Activated T-helper 17 cell treated with anti-CD3 and anti-CD28 coated beads, Interleukin-2, amount 50 U/mL, for 72 hours (primary cell): ENCODE measurements at regions not wholly inside any gene's neighbourhood (a gene's known extent, or its start where the extent isn't known, plus 50 kb on each side); places are given as distances from the start of the nearest gene placed in this dataset.

Source experiments
- ATAC-seq: fragments of 150-1000 bp; cut with Tn5 transposase; replicated peaks from 2 replicates; pipeline ENCODE4 v1.10.0; 2021; ENCODE audit warnings: mild to moderate bottlenecking, moderate library complexity
- H3K27ac Mint-ChIP-seq: one replicate; pipeline ENCODE4 v1.8.0; 2022; ENCODE audit warnings: mixed read lengths
- H3K27me3 Mint-ChIP-seq: one replicate; pipeline ENCODE4 v1.8.0; 2022; ENCODE audit warnings: mixed read lengths
- H3K36me3 Mint-ChIP-seq: one replicate; pipeline ENCODE4 v1.8.0; 2022; ENCODE audit warnings: low read depth, mild to moderate bottlenecking, mixed read lengths
- H3K4me1 Mint-ChIP-seq: one replicate; pipeline ENCODE4 v1.8.0; 2022; ENCODE audit warnings: mixed read lengths
- H3K4me3 Mint-ChIP-seq: one replicate; pipeline ENCODE4 v1.8.0; 2022; ENCODE audit warnings: mild to moderate bottlenecking, mixed read lengths
- H3K9me3 Mint-ChIP-seq: one replicate; pipeline ENCODE4 v1.8.0; 2022; ENCODE audit warnings: mixed read lengths

DNA sequence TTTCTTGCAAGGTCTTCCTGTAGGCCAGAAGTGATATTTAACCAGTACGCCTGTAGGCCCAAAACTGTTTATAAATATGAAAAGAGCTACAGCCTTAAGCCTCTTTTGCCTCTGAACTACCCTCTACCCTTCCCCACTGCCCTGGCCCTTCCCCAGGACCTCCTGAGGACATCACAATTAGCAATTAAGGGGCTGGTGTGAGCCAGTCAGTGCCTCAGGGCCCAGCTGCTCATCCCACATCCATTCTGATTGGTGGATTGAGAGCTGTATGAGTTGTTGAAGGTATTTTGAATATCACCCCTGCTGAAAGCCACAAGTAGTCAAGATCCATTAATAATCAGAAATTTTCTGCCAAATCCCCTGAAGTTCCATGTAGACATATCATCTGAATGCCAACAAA is 126.3 kb upstream of the TACR1 start:
- Mint-ChIP-seq H3K4me3 (no peak overlapping the region), H3K9me3 (no peaks in the 10 kb centered on the region), H3K36me3 (no peaks in the 10 kb centered on the region), H3K27ac (no peak overlapping the region), H3K4me1 (no peaks in the 10 kb centered on the region), H3K27me3 (peaks cover 14% of the 10 kb centered on the region)
- no peak for ATAC-seq

DNA sequence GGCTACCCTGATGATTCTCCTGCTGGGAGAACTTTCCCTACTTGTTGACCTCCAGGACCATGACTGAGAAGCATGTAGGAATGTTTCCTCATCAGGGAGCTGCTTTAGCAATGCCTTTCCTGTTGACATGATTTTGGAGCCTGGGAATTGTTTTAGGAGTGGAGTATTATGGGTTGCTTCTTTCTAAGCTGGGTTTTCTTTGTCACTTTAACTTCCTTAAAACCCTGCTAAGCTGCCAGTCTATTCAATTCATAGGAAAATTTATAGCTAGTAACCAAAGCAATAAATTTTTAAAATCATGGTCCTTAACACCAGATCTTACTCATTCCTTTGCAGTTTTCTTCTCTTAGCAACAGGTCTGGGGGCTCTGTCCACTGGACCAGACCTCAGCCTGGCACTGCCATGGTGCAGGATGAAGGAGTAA is 125.6 kb upstream of the TACR1 start:
- H3K4me1 Mint-ChIP-seq = no peaks in the 10 kb centered on the region
- no peaks in the 10 kb centered on the region for H3K36me3 Mint-ChIP-seq
- H3K9me3 Mint-ChIP-seq = no peaks in the 10 kb centered on the region
- H3K27ac Mint-ChIP-seq = no peak overlapping the region
- no peak overlapping the region for H3K4me3 Mint-ChIP-seq
- ATAC-seq = no peak
- peaks cover 14% of the 10 kb centered on the region for H3K27me3 Mint-ChIP-seq

DNA sequence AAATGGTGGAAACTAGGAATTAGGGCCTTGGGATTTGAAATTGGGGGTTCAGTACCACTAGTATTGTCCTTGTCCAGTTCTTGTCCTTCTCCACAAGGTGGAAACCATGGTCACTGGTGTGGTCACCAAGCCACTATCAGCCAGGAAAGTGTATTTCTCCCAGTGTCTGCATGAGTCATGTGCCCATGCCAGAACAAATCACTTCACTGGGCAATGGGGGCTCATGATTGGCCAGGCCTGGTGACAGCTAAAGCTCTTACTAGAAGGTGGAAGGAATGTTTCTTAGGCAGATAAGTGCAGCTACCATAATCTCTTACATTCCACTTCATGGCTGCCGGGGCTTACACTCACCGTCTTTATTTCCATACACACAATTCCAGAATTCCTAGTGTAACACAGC is 124.8 kb upstream of the TACR1 start:
- Mint-ChIP-seq H3K4me1 (no peaks in the 10 kb centered on the region), H3K4me3 (no peak overlapping the region), H3K27me3 (peaks cover 14% of the 10 kb centered on the region), H3K27ac (no peak overlapping the region), H3K36me3 (no peaks in the 10 kb centered on the region), H3K9me3 (no peaks in the 10 kb centered on the region)
- ATAC-seq = no peak

DNA sequence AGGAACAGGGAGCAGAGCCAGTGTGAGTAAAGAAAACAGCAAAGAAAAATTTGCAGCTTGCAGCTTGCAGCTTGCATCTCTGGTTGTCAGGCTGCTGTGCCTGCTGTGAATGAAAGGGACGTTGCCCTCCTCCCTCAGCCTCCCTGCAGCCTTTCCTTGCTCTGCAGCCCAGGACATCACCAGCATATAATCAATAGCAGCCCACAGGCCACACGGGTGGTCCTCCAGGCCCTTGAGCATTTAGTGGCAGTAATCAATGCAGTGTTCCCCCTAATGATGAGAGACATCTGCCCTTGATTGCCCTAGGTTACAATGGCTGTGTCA is 122.2 kb upstream of the TACR1 start:
- Mint-ChIP-seq H3K4me1 (no peaks in the 10 kb centered on the region), H3K36me3 (no peaks in the 10 kb centered on the region), H3K27ac (no peak overlapping the region), H3K9me3 (no peaks in the 10 kb centered on the region), H3K27me3 (peaks cover 9% of the 10 kb centered on the region), H3K4me3 (no peak overlapping the region)
- no peak for ATAC-seq

DNA sequence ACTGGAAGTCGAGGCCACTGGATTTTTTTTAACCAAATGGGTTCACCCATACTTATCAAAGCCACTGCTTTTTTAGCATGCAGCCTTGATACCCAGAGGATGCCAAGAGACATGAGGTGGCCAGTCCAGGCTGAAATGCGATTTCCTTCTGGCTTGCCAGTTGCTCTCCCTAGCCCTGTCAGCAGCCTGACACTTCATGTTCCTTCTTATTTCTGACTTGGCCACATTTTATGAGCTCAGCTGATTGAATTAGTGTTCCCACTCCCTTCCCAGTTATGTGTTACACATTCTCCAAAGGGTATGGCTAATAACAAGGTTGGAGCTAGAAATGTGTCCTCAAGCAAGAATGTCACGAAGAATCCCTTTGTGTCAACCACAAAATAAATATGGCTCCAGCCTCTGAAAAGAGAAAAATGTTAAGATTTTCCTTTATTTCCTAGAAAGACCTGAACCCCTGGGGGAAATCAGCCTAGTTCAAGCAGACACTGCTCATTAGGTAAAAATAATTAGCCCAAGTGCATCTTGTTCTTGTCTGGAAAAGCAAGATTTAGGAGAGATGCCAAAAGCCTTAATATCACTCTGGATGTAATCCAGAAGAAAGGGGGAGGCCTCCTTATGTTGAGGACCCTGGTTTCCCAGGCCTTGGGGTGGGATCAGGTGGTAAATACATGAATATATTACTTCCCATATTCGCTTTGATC is 121.7 kb upstream of the TACR1 start:
- no peaks in the 10 kb centered on the region for H3K9me3 Mint-ChIP-seq
- peaks cover 8% of the 10 kb centered on the region for H3K27me3 Mint-ChIP-seq
- no peak for ATAC-seq
- no peak overlapping the region for H3K27ac Mint-ChIP-seq
- H3K4me3 Mint-ChIP-seq = no peak overlapping the region
- H3K36me3 Mint-ChIP-seq = no peaks in the 10 kb centered on the region
- H3K4me1 Mint-ChIP-seq = no peaks in the 10 kb centered on the region

DNA sequence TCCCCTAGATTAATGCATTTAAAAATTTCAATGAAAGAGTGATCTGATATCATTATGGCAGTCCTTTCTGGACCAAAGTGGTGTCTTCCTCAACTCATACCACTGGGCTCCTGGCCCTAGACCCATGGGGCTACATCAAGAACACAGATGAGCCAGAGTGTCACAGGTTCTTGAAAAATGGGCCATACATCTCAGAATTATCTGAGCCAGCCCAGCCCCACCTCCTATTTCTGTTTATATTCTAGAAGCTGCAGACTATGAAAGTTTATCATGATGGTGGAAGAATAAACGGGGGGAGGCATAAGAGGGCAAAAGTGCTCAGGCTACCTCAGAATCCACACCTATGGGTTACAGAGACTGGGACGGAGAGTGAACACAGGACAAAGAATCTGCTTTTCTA is 120.6 kb upstream of the TACR1 start:
- H3K36me3 Mint-ChIP-seq = no peaks in the 10 kb centered on the region
- H3K4me1 Mint-ChIP-seq = no peaks in the 10 kb centered on the region
- no peak for ATAC-seq
- H3K27me3 Mint-ChIP-seq = peaks cover 4% of the 10 kb centered on the region
- no peak overlapping the region for H3K27ac Mint-ChIP-seq
- no peaks in the 10 kb centered on the region for H3K9me3 Mint-ChIP-seq
- H3K4me3 Mint-ChIP-seq = no peak overlapping the region

DNA sequence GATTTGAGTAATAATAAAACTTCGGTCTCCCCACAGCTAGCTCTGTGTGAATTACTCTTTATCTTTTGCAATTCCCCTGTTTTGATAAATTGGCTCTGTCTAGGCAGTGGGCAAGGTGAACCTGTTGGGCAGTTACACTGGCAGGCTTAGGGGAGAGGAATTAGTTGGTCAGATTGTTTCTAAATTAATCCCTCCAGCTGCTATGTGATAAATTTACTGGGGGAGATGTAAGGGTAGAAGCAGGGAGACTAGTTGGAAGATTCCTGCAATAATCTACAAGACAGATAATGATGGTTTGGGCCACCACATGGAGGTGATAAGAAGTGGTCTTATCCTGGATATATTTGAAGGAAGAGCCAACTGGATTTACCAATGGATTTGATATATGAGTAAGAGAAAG is 118.5 kb upstream of the TACR1 start:
- no peaks in the 10 kb centered on the region for H3K36me3 Mint-ChIP-seq
- no peak overlapping the region for H3K27ac Mint-ChIP-seq
- H3K9me3 Mint-ChIP-seq = no peaks in the 10 kb centered on the region
- H3K4me1 Mint-ChIP-seq = no peaks in the 10 kb centered on the region
- no peak overlapping the region for H3K4me3 Mint-ChIP-seq
- peaks cover 4% of the 10 kb centered on the region for H3K27me3 Mint-ChIP-seq
- no peak for ATAC-seq

DNA sequence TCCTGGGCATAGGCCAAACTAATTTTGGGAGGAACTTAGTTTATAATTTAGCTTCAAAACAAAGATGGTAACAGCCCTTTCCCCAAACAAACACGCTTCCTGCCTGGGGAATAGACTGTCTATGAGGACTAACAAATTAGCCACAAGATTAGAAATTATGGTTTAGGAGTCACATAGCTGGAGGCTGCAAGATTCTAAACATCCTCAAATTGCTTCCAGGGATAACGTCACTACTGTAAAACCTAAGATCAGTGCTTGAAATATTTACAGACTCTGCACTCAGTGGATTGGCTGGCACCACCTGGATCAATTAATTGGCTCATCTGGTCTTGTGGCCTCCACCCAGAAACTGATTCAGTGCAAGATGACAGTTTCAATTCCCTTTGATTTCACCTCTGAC is 118.0 kb upstream of the TACR1 start:
- no peaks in the 10 kb centered on the region for H3K9me3 Mint-ChIP-seq
- no peak overlapping the region for H3K27ac Mint-ChIP-seq
- no peak overlapping the region for H3K4me3 Mint-ChIP-seq
- H3K4me1 Mint-ChIP-seq = no peaks in the 10 kb centered on the region
- ATAC-seq = no peak
- H3K27me3 Mint-ChIP-seq = peaks cover 4% of the 10 kb centered on the region
- no peaks in the 10 kb centered on the region for H3K36me3 Mint-ChIP-seq

DNA sequence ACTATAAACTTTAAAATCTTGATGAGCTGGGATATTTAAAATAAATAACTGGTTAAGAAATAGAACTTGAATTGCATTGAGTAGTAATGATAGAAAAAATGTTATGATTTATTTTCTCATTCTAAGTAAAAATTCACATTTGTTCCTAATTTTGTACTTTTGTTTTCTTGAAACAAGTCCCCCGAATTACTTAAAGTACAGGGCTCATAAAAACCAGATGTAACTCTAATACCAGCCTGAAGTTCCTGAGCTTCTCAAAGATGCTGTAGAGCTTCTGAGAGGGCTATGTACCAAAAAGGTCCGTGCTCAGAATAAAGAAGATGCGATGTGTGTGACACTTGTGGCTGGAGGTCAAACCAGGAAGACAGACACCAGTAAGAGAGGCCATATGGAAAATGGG is 116.1 kb upstream of the TACR1 start:
- H3K4me3 Mint-ChIP-seq = no peak overlapping the region
- H3K36me3 Mint-ChIP-seq = no peaks in the 10 kb centered on the region
- H3K27me3 Mint-ChIP-seq = peaks cover 4% of the 10 kb centered on the region
- no peaks in the 10 kb centered on the region for H3K4me1 Mint-ChIP-seq
- H3K27ac Mint-ChIP-seq = no peak overlapping the region
- H3K9me3 Mint-ChIP-seq = no peaks in the 10 kb centered on the region
- ATAC-seq = no peak

DNA sequence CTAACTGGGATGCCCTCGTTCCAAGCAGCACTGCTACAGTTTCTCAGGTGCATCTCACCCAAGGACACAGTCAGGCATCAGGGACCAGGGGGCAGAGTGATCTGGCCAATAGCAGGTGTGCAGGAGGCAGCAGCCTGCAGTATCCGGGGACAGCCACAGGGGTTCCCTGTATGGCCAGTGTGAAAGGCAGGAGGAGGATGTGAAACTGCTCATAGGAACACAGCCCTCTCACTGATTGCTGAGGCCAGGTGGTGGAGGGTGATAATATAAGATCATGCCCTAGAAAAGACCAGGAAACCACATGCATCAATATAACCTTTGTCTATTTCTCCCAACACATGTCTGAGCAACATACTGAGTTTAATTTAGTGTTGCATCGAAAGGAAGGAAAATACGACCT is 112.7 kb upstream of the TACR1 start:
- no peak for ATAC-seq
- Mint-ChIP-seq H3K4me3 (no peak overlapping the region), H3K9me3 (no peaks in the 10 kb centered on the region), H3K36me3 (no peaks in the 10 kb centered on the region), H3K27ac (no peak overlapping the region), H3K4me1 (no peaks in the 10 kb centered on the region), H3K27me3 (no peaks in the 10 kb centered on the region)

DNA sequence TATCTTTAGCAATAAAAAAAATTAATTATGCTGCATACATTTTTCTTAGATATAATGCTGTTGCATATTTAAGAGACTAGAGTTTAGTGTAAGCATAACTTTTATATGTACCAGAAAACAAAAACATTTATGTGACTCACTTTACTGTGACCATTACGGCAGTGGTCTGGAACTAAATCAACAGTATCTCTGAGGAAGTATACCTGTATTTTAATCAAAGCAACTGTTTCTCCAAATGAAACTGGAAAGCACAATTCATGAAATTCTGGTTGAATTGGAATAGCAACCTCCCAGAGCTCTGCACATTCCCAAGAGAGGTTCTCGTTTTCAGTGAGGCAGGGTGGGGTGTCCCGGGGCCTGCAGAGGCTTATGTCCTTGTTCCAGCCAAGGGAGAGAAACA is 112.2 kb upstream of the TACR1 start:
- Mint-ChIP-seq H3K36me3 (no peaks in the 10 kb centered on the region), H3K27me3 (no peaks in the 10 kb centered on the region), H3K9me3 (no peaks in the 10 kb centered on the region), H3K27ac (no peak overlapping the region), H3K4me1 (no peaks in the 10 kb centered on the region), H3K4me3 (no peak overlapping the region)
- ATAC-seq = no peak

DNA sequence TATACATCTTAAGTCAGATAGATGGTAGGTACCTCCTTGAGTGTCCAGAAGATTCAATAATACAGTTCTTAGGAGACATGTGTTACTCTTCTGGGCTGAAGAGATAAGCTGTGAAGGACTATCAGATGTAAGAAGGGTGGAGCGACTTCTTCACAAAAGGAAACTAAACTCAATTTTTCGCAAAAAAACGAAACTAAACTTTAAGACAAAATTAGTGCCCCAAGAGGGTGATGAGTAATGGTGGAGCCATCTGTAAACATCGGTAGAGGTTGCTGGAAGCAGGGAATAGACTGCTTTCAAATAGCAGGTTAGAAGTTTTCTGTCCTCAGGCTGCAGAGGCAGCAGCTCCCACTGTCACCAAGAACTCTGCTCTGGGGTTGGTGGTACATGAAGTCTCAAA is 111.6 kb upstream of the TACR1 start:
- H3K27me3 Mint-ChIP-seq = no peaks in the 10 kb centered on the region
- H3K9me3 Mint-ChIP-seq = no peaks in the 10 kb centered on the region
- H3K27ac Mint-ChIP-seq = no peak overlapping the region

DNA sequence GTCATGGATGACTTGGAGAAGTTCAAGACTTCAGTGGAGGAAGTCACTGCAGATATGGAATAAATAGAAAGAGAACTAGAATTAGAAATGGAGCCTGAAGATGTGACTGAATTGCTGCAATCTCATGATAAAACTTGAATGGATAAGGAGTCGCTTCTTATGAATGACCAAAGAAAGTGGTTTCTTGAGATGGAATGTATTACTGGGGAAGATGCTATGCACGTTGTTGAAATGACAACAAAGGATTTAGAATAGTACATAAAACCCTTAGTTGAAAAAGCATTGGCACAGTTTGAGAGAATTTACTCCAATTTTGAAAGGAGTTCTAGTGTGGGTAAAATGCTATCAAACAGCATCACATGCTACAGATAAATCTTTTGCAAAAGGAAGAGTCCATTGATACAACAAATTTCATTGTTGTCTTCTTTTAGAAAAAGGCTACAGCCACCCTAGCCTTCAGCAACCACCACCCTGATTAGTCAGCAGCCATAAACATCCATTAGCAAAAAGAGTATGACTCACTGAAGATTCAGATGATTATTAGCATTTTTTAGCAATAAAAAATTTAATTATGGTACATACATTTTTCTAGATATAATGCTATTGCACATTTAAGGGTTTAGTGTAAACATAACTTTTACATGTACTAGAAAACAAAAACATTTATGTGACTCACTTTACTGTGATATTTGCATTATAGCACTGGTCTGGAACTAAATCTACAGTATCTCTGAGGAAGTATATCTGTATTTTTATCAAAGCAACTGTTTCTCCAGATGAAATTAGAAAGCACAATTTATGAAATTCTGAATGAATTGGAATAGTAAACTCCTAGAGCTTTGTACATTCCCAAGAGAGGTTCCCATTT is 110.5 kb upstream of the TACR1 start:
- H3K27ac Mint-ChIP-seq = no peak overlapping the region
- H3K36me3 Mint-ChIP-seq = no peaks in the 10 kb centered on the region
- H3K4me3 Mint-ChIP-seq = no peak overlapping the region
- H3K4me1 Mint-ChIP-seq = no peaks in the 10 kb centered on the region
- H3K27me3 Mint-ChIP-seq = peaks cover 3% of the 10 kb centered on the region
- ATAC-seq = no peak
- H3K9me3 Mint-ChIP-seq = no peaks in the 10 kb centered on the region

More for the DNA sequence above, 111.6 kb upstream of the TACR1 start:
- no peak for ATAC-seq
- Mint-ChIP-seq H3K4me1 (no peaks in the 10 kb centered on the region), H3K36me3 (no peaks in the 10 kb centered on the region), H3K4me3 (no peak overlapping the region)

DNA sequence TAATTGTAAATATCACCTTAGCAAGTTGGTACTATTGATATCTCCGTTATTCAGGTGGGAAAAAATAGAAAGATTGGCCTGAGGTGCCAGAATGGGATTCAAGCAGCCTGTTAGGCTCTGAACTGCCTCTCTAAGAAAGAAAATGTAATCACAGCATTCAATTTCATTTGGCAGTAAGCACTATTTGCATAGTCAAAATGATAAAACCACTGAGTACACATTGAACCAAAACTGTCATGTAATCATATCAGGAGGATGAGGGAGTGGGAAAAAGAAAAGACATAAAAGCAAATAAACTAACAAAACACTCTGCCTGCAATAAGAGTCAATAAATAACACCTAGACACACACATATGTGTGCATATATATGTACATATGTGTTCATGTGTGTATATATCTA is 103.9 kb upstream of the TACR1 start:
- no peaks in the 10 kb centered on the region for H3K4me1 Mint-ChIP-seq
- no peaks in the 10 kb centered on the region for H3K9me3 Mint-ChIP-seq

DNA sequence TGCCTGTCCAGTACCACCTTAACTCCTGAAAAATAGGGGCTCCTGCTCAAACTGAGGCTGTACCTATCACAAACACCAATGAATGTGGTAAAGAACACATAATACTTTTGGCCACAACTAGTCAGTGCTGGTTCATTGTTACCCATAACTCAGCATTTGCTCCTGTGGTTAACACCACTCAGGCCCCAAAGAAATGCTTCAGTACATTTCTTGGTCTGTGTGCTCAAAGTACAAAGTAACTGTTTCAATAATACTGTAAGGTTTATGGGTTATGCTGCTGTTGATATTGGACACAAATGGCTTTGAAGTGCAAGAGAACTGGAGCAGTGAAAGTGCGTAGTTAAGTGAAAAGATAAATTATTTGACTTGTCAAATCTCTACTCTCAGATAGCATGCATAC is 95.0 kb upstream of the TACR1 start:
- H3K36me3 Mint-ChIP-seq = no peaks in the 10 kb centered on the region
- ATAC-seq = no peak
- no peak overlapping the region for H3K27ac Mint-ChIP-seq
- H3K9me3 Mint-ChIP-seq = no peaks in the 10 kb centered on the region
- peaks cover 11% of the 10 kb centered on the region for H3K27me3 Mint-ChIP-seq
- no peaks in the 10 kb centered on the region for H3K4me1 Mint-ChIP-seq
- H3K4me3 Mint-ChIP-seq = no peak overlapping the region

More for the DNA sequence above, 103.9 kb upstream of the TACR1 start:
- no peak for ATAC-seq
- peaks cover 9% of the 10 kb centered on the region for H3K27me3 Mint-ChIP-seq
- H3K27ac Mint-ChIP-seq = no peak overlapping the region
- no peaks in the 10 kb centered on the region for H3K36me3 Mint-ChIP-seq
- no peak overlapping the region for H3K4me3 Mint-ChIP-seq
